Activated CD8-positive, alpha-beta memory T cell treated with anti-CD3 and anti-CD28 coated beads, Interleukin-2, amount 50 U/mL, for 48 hours (primary cell): ENCODE measurements at regions not wholly inside any gene's neighbourhood (a gene's known extent, or its start where the extent isn't known, plus 50 kb on each side); places are given as distances from the start of the nearest gene placed in this dataset.

Source experiments
- DNase-seq: peaks from one replicate; pipeline ENCODE4 v3.0.0-alpha.2; 2020

DNA sequence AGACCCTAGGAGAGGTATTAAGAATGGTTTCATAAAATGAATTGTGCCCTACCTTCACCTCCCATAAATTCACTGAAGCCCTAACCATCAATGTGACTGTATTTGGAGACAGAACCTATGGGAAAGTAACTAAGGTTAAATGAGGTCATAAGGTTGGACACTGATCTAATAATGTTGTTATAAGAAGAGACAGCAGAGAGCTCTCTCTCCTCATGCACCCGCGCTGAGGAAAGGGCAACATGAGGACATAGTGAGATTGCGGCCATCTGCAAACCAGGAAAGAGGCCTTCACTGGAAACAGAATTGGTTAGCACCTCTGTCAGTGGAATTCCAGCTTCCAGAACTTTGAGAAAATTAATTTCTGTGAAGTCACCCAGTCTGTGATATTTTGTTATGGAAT, 1396.1 kb upstream of the MIR17HG start:
- DNase-seq: no peak

DNA sequence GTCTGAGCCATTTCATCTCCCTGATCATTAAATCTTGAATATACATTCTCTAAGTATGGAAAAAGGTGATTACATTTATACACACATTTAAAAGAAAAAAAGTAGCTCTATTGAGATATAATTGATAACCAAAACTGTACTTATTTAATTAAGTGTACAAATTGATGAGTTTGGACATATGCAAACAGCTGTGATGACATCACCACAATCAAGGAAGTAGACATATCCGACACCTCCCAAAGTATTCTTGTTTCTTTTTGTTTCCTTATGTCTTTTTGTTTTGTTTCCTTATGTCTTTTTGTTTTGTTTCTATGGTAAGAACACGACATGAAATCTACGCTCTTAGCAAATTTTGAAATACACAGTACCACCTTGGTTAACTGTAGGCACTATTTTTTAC, 1393.9 kb upstream of the MIR17HG start:
- DNase-seq: no peak

GRCh38 chr13:89955773-89956172, 1391.7 kb upstream of the MIR17HG start:
- no peak for DNase-seq

DNA sequence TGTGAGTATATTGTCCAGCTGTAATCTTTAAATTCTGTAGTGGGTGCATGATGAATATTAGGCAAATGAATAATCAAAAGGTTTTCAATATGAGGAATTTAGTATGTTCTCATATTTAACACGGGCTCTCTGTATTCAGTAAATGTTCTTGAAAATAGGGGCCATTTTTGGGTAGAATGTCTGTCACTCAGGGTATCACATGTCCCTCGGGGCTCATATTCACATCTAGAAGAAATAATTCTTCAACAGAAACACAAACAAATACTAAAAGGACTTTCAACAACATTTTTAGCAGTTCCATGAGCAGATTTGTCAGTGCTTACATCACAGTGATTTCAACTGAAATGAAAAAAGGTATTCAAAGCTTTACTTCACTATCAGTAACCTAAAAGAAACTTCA, 1388.4 kb upstream of the MIR17HG start:
- no peak for DNase-seq

DNA sequence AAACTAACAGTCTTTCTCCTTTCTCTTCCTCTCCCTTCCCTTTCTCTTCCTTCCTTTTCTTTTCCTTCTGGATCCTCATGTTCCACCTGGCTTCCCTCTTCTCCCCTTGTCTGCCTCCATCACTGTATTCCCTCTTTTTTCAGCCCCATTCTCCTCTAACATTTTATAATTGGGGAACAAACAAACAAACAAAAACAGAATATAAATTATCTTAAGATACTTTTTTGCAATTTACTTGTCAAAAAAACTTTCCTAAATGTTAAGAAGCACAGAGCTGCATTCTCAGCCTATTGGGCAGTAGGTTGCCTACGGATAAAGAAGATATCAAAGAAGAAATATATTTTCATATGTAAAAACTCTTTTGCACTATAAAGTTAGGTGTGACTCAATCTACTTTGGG, 1382.2 kb upstream of the MIR17HG start:
- DNase-seq: no peak

DNA sequence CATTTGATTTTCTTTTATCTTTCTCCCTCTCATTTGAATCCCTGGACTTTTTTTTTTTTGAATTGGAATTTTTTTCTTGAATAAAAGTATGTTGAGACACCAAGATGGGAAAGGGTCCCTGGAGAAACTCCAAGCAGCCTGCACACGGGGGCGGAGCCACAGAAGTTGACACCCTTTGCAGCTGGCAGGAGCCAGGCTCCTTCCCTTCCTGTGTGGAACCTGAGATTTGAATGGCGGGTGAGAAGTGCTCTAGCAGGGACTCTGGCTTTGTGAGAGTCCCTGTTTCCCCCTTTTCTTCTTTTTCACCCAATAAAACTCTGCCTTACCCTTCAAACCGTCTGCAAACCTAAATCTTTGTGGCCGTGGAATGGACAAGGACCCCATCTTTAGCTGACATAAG, 1381.0 kb upstream of the MIR17HG start:
- DNase-seq: no peak

DNA sequence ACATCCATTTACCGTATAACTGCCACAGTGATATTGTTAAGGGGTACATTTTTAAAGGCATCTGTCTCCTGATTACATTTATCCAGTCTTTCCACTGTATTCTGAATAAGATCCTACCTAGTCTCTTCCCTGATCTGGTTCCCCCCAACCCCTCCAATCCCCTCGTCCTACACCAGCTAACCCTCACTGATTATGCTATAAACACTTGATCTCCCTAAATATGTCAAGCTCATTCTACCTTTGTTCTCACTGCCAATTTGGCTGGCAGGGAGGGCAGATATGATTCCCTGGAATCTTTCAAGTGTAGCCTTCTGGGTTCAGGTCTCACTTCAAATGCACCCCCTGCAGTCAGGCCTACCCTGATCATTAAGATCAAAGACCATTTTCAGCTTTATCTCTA, 1379.8 kb upstream of the MIR17HG start:
- DNase-seq: no peak

DNA sequence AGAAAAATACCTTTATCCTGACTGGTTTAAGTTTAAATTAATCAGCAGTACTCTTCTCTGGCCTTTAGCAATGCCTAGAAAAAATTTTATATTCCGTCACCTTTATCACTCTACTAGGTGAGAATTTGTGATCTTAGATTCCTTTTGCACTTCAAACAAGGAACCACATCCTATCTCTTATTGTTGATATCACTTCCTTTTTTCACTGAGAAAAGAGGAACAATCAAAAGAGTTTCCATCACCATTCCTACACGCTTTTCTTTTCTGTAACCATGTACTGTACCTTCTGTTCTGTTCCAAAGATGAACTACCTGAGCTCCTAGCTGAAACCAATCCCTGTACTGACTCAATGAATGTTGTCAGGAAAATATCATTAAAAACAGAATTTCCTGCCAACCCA, 1379.0 kb upstream of the MIR17HG start:
- no peak for DNase-seq

GRCh38 chr13:89970353-89970709, 1377.2 kb upstream of the MIR17HG start:
- DNase-seq: no peak

- no peak for DNase-seq
These were observed 1370.3 kb upstream of the MIR17HG start for GRCh38 chr13:89977203-89977602.

- no peak for DNase-seq
These were observed 1366.6 kb upstream of the MIR17HG start for GRCh38 chr13:89980896-89981295.

DNA sequence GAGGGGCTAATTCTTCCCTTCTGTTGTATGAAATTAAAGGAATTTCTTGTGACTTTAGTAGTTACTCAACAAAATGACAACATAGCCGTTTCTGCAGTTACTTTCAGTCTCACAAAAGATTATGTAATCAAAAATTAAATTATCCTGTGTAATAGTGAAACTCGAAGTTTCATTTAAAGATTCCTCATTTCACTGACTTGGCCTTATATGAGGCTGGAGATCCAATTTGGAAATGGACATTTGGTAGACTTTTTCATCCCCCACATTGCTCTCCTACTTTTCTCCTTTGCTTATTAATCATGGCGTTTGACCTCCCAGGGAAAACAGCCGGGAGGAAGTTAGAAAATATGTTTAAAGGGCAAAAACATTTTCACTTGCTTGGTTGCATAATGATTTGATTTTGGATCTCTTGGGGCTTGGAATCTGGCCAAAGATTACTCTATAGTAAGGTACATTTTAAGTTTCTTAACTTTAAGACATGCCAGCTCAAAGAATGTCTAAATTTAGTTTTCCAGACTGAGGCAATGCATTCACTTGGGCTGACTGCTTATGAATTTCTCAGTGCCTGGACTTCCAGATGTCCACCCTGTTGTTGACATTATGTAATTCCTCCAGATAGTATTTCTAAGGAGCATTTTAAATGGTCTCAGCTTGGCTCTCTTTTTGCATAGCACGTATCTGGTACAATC, 1364.9 kb upstream of the MIR17HG start:
- DNase-seq: no peak

DNA sequence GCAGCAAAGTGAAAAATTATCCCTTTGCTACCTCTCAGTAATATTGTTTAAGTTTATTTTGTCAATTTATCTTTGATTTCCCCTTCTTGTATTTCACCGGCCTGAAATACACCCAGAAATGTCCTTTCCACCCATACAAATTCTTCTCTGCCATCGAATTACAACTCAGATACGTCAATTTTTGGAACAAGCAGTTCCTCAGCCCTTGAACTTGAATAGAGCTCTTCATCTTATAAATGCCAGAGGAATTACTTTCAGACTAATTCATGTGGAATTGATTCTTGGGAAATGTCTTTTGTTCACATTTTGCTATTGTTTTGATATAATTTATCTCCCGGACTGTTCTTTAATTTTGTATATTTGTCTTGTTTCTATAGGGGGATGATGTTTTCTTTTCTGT, 1359.3 kb upstream of the MIR17HG start:
- no peak for DNase-seq

DNA sequence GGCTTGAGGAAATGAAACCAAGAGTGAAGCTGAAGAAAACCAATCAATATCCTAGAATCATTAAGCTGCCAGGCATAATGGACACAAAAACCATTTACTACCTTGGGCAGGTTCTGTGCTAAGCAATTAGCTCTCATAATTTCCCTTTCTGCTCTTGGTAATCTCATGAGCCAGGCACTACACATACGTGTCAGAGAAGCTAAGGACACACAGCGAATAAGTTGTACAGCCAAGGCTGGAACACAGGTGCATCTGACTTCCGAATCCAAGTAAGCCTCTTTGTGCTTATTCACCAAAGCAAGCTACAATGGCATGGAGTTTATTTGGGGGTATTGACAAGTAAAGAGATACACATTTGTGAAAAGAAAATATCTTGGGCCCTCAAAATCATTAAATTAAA, 1343.9 kb upstream of the MIR17HG start:
- DNase-seq: no peak

GRCh38 chr13:90008707-90009149, 1338.8 kb upstream of the MIR17HG start:
- DNase-seq: no peak

GRCh38 chr13:90014038-90014437, 1333.4 kb upstream of the MIR17HG start:
- DNase-seq: no peak

GRCh38 chr13:90015565-90016507, 1331.7 kb upstream of the MIR17HG start:
- DNase-seq: no peak

DNA sequence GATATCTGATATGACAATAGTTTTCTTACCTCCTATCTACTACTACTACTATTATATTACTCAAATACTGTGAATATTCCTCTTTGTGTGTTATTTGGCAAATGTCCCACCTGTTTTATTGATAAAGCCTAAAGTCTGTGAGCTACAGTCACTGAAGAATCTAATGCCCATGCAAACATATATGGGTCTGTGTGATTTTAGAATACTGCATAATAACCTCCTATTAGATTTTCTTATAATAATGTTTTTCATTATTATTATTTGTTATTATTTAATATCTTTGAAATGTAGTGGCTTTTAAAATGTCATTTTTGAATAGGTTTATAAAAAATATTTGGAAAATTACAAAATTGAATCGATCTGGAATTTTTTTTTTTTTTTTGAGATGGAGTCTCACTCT, 1330.8 kb upstream of the MIR17HG start:
- DNase-seq: no peak

GRCh38 chr13:90020536-90021070, 1326.9 kb upstream of the MIR17HG start:
- DNase-seq: no peak

GRCh38 chr13:90027409-90027808, 1320.1 kb upstream of the MIR17HG start:
- no peak for DNase-seq

- no peak for DNase-seq
These were observed 1315.2 kb upstream of the MIR17HG start for GRCh38 chr13:90032313-90032712.

DNA sequence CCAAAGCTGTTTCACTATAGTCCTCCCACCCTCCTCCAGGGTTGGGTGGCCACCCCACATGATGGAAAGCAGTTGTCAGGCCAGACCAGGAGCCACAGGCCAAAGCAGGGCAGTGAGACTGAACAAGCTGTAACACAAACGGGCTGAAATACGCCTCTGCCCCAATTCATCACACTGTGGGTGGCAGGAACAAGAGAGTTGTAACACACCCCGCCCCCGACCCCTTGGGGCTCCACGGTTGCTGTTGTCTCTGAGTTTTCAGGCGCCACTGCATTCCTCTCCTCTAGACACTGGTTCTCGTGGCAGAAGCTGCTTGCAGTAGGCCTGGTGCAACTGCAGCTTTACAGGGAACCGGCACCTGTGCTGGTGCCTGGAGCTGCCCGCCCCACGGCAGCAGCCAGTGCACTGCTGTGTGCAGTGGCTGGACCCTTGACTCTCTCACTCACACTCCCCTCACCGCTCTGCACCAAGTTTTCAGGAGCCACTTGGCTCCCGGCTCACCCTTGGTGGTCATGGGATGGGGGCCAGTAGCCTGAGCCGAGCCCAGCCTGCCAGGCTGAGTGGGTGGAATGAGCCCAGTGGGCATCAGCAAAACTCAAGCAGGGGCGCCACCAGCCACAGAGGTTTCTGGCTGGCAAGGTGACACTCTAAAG, 1314.5 kb upstream of the MIR17HG start:
- DNase-seq: no peak

DNA sequence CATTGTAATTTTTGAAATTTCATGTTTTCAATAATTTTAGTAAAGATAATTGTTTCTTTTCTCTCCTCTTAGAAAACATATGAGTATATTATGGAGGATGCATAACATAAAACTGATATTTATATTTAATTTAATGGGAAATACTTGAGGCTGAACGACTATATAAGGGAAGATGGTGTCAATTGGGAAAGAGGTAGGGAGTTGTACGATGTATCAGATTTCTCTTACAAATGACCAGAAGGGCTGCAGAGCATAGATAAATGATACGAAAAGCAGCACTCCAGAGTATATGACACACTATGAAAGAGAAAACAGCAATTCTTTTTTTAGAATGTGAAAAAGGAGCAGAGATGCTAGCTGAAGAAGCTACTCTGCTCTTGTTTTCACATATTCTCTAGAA, 1308.0 kb upstream of the MIR17HG start:
- DNase-seq: no peak

- DNase-seq: no peak
These were observed 1299.9 kb upstream of the MIR17HG start for GRCh38 chr13:90047600-90047999.
